Activated naive CD8-positive, alpha-beta T cell treated with anti-CD3 and anti-CD28 coated beads, Interleukin-2, amount 10 ng/mL, durations not matched to agents 7 days and 5 days (primary cell): ENCODE measurements at regions not wholly inside any gene's neighbourhood (a gene's known extent, or its start where the extent isn't known, plus 50 kb on each side); places are given as distances from the start of the nearest gene placed in this dataset.

Experiments
- ATAC-seq: fragments of 150-1000 bp; cut with Tn5 transposase; one replicate; pipeline ENCODE4 v1.10.0; 2021; ENCODE audit warnings: low read depth, moderate library complexity
- POLR2A ChIA-PET: fragments of 350-600 bp; sonication (Branson Sonifier 250); formaldehyde crosslinking; loops from one replicate; lab custom pipeline; 2021; ENCODE audit warnings: antibody characterized with exemption; lab: Charles Lee
- DNase-seq: peaks from one replicate; pipeline ENCODE4 v3.0.0; 2021
- H3K27ac Mint-ChIP-seq: one replicate; pipeline ENCODE4 v1.8.0; 2022; ENCODE audit warnings: mild to moderate bottlenecking, mixed read lengths
- H3K27me3 Mint-ChIP-seq: one replicate; pipeline ENCODE4 v1.8.0; 2022; ENCODE audit warnings: mild to moderate bottlenecking, moderate library complexity, mixed read lengths
- H3K36me3 Mint-ChIP-seq: one replicate; pipeline ENCODE4 v1.8.0; 2021; ENCODE audit warnings: mild to moderate bottlenecking, mixed read lengths
- H3K4me1 Mint-ChIP-seq: one replicate; pipeline ENCODE4 v1.8.0; 2021; ENCODE audit warnings: mixed read lengths
- H3K4me3 Mint-ChIP-seq: one replicate; pipeline ENCODE4 v1.8.0; 2022; ENCODE audit warnings: mild to moderate bottlenecking, moderate library complexity, mixed read lengths
- H3K9me3 Mint-ChIP-seq: one replicate; pipeline ENCODE4 v1.8.0; 2021; ENCODE audit warnings: mixed read lengths

DNA sequence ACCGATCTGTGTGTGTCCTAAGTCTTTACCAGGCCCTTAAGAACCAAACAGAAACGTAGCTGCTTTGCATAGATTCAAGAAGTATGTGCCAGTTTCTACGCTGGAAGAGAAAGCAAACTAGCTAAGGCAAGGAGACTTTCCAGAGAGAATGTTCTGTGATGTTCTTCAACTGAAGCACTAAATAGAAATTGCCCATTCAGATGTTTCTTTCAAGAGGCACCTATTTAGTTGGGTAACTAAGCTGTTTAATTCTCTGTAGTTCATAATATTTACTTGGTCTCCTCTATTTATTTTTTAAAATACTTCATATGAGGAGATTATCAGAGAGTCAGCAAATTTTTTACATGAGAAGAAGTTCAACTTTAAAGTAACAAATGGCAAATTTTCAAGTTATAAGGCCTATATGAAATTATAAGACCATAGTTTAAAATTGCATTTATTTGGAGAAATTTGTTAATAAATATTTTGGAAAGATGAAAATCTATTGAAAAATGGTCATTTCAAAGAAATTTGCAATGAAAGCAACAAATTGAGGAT, 279.0 kb downstream of the NEBL start:
- POLR2A ChIA-PET = no interaction called here
- peaks cover 1% of the 10 kb centered on the region for H3K9me3 Mint-ChIP-seq
- H3K4me3 Mint-ChIP-seq = no peak overlapping the region
- ATAC-seq (no peak), DNase-seq (no peak)
- H3K36me3 Mint-ChIP-seq = no peaks in the 10 kb centered on the region
- peaks cover 3% of the 10 kb centered on the region for H3K4me1 Mint-ChIP-seq
- no peaks in the 10 kb centered on the region for H3K27me3 Mint-ChIP-seq
- H3K27ac Mint-ChIP-seq = no peak overlapping the region

DNA sequence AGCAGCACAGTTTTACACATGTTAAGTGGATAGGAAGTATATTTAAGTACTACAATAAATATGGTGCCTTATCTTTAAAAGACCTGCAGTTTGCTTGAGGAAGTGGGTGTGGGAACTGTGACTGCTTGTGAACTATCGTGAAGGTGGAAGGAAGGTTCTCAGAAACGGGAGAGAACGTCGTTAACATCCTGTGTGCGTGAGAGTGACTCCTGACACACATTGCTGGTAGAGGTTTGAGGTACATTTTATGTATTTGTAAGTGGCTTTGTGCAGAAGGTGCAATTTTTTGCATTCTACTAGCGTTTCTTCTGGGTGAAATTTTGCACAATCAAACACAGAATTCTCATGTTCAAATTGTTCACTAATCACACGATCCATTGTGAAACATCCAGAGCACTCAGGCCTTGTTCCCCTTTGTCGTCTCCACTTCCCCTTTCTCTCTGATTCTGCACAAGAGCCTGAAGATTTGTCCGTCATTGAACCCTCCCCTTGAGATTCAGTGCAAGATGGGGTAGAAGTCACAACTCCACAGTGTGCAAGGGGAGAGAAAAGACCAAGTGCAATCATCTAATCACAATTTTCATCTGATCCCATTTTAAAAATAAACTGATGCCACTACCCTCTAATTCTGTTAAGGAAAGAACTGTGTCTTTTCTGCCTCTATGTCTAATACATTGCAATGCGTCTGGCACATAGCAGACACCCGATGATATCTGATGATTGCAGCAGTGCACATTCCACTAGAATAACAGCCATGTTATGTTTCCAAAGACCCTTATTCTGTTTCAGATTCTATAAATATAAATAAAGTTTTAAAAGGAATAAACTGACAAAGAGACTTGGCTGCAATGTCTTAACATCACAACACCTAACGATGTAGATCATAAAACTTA, 279.9 kb downstream of the NEBL start:
- no peaks in the 10 kb centered on the region for H3K36me3 Mint-ChIP-seq
- H3K4me1 Mint-ChIP-seq = peaks cover 3% of the 10 kb centered on the region
- H3K9me3 Mint-ChIP-seq = peaks cover 1% of the 10 kb centered on the region
- DNase-seq = no peak
- POLR2A ChIA-PET = no interaction called here
- ATAC-seq = peak; percentile 70
- no peaks in the 10 kb centered on the region for H3K27me3 Mint-ChIP-seq
- H3K27ac Mint-ChIP-seq = peak overlapping the region; percentile 52
- no peak overlapping the region for H3K4me3 Mint-ChIP-seq

DNA sequence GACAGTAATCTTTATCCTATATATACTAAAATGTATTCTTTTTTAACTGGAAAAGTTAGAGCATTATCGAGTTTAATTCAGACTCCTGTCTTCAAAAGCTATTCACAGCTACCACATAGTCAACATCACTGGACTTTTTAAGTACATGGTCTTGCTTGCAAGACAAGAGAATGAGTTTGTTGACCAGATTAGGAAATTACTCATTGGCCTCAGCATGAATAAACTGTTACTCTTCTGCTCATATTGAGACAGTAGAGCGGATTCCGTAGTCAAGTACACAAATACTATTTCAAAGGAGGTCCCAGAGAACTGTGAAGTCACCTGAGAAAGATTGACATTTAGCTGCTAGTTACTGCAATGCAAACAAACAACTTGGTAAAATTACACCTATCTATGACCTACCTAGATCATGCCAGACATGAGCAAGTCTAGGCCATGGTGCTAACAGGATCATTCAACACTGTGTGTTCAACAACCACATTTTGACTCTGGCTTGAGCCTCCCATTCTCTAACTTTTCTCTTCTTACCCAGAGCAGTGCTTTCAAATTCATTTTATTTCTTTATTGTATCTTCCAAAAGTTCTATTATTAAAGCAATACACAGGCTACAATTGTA, 280.9 kb downstream of the NEBL start:
- POLR2A ChIA-PET = no interaction called here
- H3K27me3 Mint-ChIP-seq = no peaks in the 10 kb centered on the region
- ATAC-seq (no peak), DNase-seq (no peak)
- H3K4me1 Mint-ChIP-seq = peaks cover 3% of the 10 kb centered on the region
- no peaks in the 10 kb centered on the region for H3K36me3 Mint-ChIP-seq
- no peak overlapping the region for H3K4me3 Mint-ChIP-seq
- H3K9me3 Mint-ChIP-seq = peaks cover 1% of the 10 kb centered on the region
- H3K27ac Mint-ChIP-seq = no peak overlapping the region

DNA sequence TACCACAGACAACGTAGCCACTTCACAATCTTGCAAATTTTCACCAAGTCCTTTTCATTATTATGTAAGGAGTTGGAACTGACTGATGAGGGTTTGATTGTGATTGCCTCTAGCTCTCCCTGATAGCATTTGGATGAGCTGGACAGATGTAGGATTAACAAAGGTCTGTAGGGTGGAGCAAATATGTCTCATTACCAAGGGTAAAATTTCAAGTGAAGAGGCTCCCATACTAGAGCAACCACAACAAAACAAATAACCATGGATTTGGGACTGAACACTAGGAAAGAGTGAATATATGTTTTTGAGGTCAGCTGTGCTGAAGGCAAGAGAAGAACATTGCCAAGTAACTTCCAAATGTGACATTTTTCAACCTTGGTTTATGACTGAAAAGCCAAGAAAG, 281.7 kb downstream of the NEBL start:
- DNase-seq (no peak), ATAC-seq (no peak)
- Mint-ChIP-seq H3K9me3 (peaks cover 1% of the 10 kb centered on the region), H3K4me1 (peaks cover 3% of the 10 kb centered on the region), H3K27ac (no peak overlapping the region), H3K27me3 (no peaks in the 10 kb centered on the region), H3K36me3 (no peaks in the 10 kb centered on the region), H3K4me3 (no peak overlapping the region)
- POLR2A ChIA-PET = no interaction called here

DNA sequence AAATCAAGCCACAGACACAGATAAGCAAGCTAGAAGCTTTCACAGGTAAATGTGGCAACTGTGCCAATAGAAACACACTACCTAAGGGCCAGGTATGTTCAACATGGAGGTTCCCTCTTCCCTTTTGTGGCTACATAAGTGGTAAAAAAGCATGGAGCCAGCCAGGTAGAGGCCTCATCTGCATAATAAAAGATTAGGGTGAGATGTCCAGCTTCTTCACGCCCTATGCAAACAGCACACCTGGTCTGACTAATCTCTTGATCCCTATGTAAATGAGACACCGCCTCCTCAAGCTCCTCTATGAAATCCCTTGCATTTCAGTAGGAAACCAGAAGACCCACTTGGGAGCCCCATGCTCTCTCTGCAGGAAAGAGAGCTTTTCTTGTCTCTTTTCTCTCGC, 282.2 kb downstream of the NEBL start:
- no peak overlapping the region for H3K27ac Mint-ChIP-seq
- ATAC-seq (no peak), DNase-seq (no peak)
- H3K4me1 Mint-ChIP-seq = peaks cover 3% of the 10 kb centered on the region
- no peak overlapping the region for H3K4me3 Mint-ChIP-seq
- H3K9me3 Mint-ChIP-seq = peaks cover 1% of the 10 kb centered on the region
- no peaks in the 10 kb centered on the region for H3K27me3 Mint-ChIP-seq
- POLR2A ChIA-PET = no interaction called here
- no peaks in the 10 kb centered on the region for H3K36me3 Mint-ChIP-seq

DNA sequence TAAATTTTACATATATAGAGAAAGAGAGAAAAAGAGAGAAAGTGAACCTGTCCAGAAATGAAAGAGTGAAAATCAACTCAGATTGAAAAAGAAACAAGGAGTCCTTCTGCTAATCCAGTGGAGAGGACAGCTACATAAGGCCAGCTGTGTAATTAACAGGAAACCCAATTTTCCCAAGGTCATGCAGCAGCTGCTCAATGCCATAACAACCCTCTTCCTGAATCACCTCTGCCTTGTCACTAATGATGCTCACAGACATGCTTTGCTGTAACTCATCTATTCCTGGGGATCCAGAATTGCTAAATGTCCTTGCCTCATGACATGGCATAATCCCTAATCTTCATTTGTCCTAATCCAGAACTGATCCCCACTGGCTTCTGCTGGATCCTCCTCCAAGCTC, 288.6 kb downstream of the NEBL start:
- POLR2A ChIA-PET = no interaction called here
- ATAC-seq = no peak
- Mint-ChIP-seq H3K27me3 (no peaks in the 10 kb centered on the region), H3K4me3 (no peak overlapping the region), H3K4me1 (no peaks in the 10 kb centered on the region), H3K36me3 (no peaks in the 10 kb centered on the region), H3K9me3 (peaks cover 2% of the 10 kb centered on the region), H3K27ac (no peak overlapping the region)
- DNase-seq = no peak

DNA sequence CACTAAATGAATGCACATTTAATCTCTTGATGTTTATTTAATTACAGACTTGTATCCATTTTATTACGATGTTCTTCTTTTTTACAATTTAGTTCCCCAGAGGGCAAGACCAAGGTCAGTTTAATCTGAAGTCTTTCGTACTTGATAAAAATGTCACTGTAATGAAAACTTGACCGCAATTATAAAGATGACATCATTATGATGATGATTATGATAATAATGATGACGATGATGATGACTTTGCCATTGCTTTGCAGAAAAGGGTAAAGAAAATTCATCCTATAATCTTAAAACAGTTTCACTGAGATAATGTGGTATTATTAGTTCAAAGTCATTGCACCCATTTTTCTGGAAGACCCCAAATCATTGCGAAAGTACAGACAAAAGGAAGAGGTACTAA, 290.1 kb downstream of the NEBL start:
- Mint-ChIP-seq H3K27ac (no peak overlapping the region), H3K9me3 (peaks cover 2% of the 10 kb centered on the region), H3K27me3 (no peaks in the 10 kb centered on the region), H3K4me3 (no peak overlapping the region), H3K4me1 (no peaks in the 10 kb centered on the region), H3K36me3 (no peaks in the 10 kb centered on the region)
- ATAC-seq (no peak), DNase-seq (no peak)
- POLR2A ChIA-PET = no interaction called here

DNA sequence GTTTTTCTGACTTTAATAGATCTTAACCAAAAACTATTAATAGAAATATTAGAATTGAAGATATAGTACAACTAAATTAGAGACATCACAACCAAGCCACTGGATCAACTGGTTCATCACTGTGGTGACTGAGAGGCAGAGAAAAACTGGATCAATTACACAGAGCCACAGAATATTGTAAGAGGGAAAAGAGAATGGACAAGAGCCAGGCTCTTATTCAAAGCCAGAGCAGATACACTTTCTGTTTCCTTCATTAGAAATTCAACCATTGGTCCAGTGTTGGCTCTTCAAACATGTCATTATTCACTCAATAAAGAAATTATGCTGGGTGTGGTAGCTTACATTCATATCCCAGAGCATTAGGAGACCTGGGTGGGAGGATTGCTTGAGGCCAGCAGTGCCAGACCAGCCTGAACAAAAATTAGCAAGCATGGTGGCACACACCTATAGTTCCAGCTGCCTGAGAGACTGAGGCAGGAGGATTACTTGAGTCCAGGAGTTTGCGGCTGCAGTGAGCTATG, 295.1 kb downstream of the NEBL start:
- DNase-seq (no peak), ATAC-seq (no peak)
- H3K36me3 Mint-ChIP-seq = no peaks in the 10 kb centered on the region
- H3K4me1 Mint-ChIP-seq = no peaks in the 10 kb centered on the region
- no peaks in the 10 kb centered on the region for H3K27me3 Mint-ChIP-seq
- H3K27ac Mint-ChIP-seq = no peak overlapping the region
- H3K4me3 Mint-ChIP-seq = no peak overlapping the region
- POLR2A ChIA-PET = no interaction called here
- peaks cover 1% of the 10 kb centered on the region for H3K9me3 Mint-ChIP-seq

DNA sequence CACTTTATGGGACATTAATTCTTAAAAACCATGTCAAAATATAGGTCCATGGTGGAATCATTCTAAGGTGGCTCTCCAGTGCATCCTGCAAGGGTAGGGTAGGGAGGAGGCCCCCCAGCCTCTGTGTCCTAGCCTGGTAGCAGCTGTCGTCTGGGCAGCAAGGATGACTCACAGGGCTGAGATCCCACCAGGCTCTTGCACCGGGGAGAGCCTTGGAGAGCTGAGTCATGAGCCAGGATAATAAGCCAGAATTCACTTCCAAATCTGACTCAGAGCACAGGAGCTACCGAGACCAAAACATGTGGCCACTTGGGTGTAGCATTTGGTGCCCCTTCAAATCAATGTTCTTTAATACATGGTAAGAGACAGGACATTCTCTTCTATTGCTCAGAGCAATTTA, 298.5 kb downstream of the NEBL start:
- H3K4me3 Mint-ChIP-seq = no peak overlapping the region
- no peaks in the 10 kb centered on the region for H3K36me3 Mint-ChIP-seq
- H3K27me3 Mint-ChIP-seq = no peaks in the 10 kb centered on the region
- no peaks in the 10 kb centered on the region for H3K4me1 Mint-ChIP-seq
- DNase-seq (no peak), ATAC-seq (no peak)
- no peak overlapping the region for H3K27ac Mint-ChIP-seq
- POLR2A ChIA-PET = no interaction called here
- no peaks in the 10 kb centered on the region for H3K9me3 Mint-ChIP-seq

DNA sequence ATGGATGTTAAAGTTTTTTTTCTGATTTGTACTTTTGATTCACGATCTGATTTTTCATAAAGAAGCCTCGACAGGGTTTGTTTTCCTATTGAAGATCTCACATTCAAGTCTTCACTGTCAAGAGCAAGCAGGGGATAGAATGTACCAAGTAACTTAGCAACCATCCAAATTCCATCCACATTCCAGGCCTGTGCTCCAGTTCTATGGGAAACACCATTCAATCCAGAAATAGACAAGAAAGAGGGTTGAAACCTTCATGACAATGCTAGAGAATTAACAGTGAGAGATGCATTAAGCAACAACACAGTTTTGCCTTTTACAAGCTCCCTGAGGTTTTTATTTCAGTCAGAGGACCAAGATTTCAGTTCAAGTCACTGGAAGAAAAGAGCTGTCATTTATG, 300.2 kb downstream of the NEBL start:
- H3K36me3 Mint-ChIP-seq = no peaks in the 10 kb centered on the region

DNA sequence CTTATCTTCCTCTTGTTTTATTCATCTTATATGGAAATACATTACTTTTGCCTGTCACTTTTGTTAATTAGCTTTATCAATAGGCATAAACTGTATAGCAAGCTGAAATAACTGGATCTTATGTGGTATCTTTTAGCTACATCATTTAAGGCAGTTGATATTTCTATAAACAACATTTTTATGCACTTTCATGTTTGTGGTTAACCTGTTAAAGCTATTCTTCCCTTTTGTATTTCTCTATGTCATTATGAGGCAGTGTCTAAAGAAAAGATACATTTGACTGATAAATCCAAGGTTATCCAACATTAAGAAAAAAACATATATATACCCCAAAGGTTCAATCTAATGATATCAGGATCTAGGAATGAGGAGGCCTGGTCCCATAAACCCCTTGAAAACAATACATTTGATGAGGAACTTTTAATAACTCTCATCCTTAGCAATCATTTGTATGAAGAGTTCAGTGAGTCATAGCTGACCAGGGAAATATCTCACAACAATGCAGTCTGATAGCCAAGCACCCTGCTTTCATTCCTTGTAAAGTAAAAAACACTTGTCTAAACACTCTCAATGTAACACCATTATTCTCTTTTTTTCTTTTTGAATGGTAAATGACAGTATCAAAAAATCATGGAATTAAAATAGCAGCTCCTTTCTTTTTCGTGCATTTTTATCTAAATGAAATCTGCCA, 300.9 kb downstream of the NEBL start:
- no peaks in the 10 kb centered on the region for H3K36me3 Mint-ChIP-seq
- H3K27me3 Mint-ChIP-seq = no peaks in the 10 kb centered on the region
- no peaks in the 10 kb centered on the region for H3K9me3 Mint-ChIP-seq
- DNase-seq = no peak
- ATAC-seq = no peak
- POLR2A ChIA-PET = no interaction called here
- H3K4me3 Mint-ChIP-seq = no peak overlapping the region
- H3K27ac Mint-ChIP-seq = no peak overlapping the region
- no peaks in the 10 kb centered on the region for H3K4me1 Mint-ChIP-seq

More for the DNA sequence above, 300.2 kb downstream of the NEBL start:
- no peak for ATAC-seq
- Mint-ChIP-seq H3K9me3 (no peaks in the 10 kb centered on the region), H3K27ac (no peak overlapping the region), H3K4me1 (no peaks in the 10 kb centered on the region), H3K4me3 (no peak overlapping the region), H3K27me3 (no peaks in the 10 kb centered on the region)
- no peak for DNase-seq
- POLR2A ChIA-PET = no interaction called here

DNA sequence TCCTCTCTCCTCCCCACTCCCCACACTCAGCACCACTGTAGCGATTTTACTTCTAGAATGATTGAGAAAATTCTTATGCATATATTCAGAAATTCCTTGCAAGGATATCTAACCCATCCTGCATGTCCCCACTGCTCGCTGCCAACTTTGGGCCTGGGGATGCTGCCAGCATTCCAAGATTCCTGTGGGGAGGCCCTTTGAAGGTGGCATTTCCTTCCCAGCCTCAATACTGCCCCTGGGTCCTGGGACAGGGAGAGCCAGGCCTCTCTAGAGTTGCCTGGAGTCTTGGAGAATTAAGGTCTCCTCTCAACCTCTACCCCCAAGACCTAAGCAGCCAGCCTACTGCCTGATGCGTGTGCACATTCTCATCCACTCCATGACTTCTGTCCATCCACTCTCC, 303.5 kb downstream of the NEBL start:
- DNase-seq (no peak), ATAC-seq (no peak)
- POLR2A ChIA-PET = no interaction called here
- Mint-ChIP-seq H3K4me3 (no peak overlapping the region), H3K9me3 (no peaks in the 10 kb centered on the region), H3K4me1 (no peaks in the 10 kb centered on the region), H3K27me3 (no peaks in the 10 kb centered on the region), H3K36me3 (no peaks in the 10 kb centered on the region), H3K27ac (no peak overlapping the region)

DNA sequence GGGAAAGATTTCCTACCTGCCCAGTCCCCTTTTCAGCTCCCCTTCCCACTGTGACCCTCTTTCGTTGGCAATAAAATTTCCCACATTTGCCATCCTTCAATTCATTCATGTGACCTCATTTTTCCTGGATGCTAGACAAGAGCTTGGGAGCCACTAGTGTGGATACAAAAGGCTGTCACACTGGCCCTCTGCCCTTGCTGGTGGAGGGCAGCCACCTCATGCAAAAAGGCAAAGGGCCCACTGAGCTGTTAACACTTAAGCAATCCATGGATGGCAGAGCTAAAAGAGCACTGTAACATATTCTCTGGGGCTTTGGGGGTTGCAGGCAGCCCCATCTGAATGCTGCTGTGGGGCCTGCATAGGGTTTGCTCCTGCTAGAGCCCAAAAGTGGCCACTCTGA, 315.1 kb downstream of the NEBL start:
- DNase-seq (no peak), ATAC-seq (no peak)
- H3K4me3 Mint-ChIP-seq = no peak overlapping the region
- no peaks in the 10 kb centered on the region for H3K36me3 Mint-ChIP-seq
- H3K27me3 Mint-ChIP-seq = no peaks in the 10 kb centered on the region
- no peaks in the 10 kb centered on the region for H3K4me1 Mint-ChIP-seq
- no peak overlapping the region for H3K27ac Mint-ChIP-seq
- POLR2A ChIA-PET = no interaction called here
- peaks cover 10% of the 10 kb centered on the region for H3K9me3 Mint-ChIP-seq
